ENCODE measurements at regions not wholly inside any gene's neighbourhood (a gene's known extent, or its start where the extent isn't known, plus 50 kb on each side); places are given as distances from the start of the nearest gene placed in this dataset.
"Not testable (repeated sequence)": the region's sequence is repeated elsewhere in the genome, so short reads cannot be mapped to it uniquely, and the experiment has no call there.

GRCh38 chr3:155995525-155996370, 124.6 kb upstream of the KCNAB1 start:
- no peak for ATAC-seq
- Histone ChIP-seq H3K27me3 (no peaks in the 10 kb centered on the region), H3K4me1 (peaks cover 0 to 11% (median 0%) of the 10 kb centered on the region in 3 donors), H3K4me3 (no peak overlapping the region), H3K27ac (no peak overlapping the region), H3K9me3 (peaks cover 0 to 11% (median 0%) of the 10 kb centered on the region in 3 donors), H3K36me3 (no peaks in the 10 kb centered on the region)
- TF ChIP-seq POLR2A (IDR thresholded peaks at IDR 0.05) (no peak), POLR2AphosphoS5 (IDR thresholded peaks at IDR 0.05) (no peak), EP300 (IDR thresholded peaks at IDR 0.05) (no peak), CTCF (IDR thresholded peaks at IDR 0.05) (peak in 2 of 4 experiments; percentile 16 to 47)
- 52 to 61% methylated on average over 8 of the region's 8 CpGs for WGBS, 2 donors (ENCODE audit: low coverage in 1 of 2)

- no peak overlapping the region for H3K4me3 ChIP-seq
- no peak for TF ChIP-seq CTCF (IDR thresholded peaks at IDR 0.05)
- no peak for TF ChIP-seq POLR2AphosphoS5 (IDR thresholded peaks at IDR 0.05)
- TF ChIP-seq POLR2A (IDR thresholded peaks at IDR 0.05), result no peak
- no peaks in the 10 kb centered on the region for H3K27me3 ChIP-seq
- ATAC-seq, result no peak
- H3K4me1 ChIP-seq, result peaks cover 0 to 5% (median 0%) of the 10 kb centered on the region in 3 donors
- H3K27ac ChIP-seq, result no peak overlapping the region
- H3K36me3 ChIP-seq, result no peaks in the 10 kb centered on the region
- WGBS, 2 donors (ENCODE audit: low coverage in 1 of 2), result 50% methylated on average over 2 of the region's 3 CpGs; no CpG with 5 or more reads in 1 of the 2 donors
- H3K9me3 ChIP-seq, result peaks cover 0 to 11% (median 0%) of the 10 kb centered on the region in 3 donors
Observed at GRCh38 chr3:155996882-155997281, 123.5 kb upstream of the KCNAB1 start.

DNA sequence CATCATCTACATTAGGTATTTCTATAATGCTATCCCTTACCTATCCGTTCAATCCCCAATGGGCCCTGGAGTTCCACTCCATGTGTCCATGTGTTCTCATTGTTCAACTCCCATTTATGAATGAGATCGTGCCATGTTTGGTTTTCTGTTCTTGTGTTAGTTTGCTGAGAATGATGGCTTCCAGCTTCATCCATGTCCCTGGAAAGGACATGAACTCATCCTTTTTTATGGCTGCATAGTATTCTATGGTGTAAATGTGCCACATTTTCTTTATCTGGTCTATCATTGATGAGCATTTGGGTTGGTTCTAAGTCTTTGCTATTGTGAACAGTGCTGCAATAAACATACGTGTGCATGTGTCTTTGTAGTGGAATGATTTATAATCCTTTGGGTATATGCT, 122.2 kb upstream of the KCNAB1 start:
- H3K9me3 ChIP-seq, result peaks cover 0 to 11% (median 0%) of the 10 kb centered on the region in 3 donors
- H3K27ac ChIP-seq, H3K4me1 ChIP-seq, H3K4me3 ChIP-seq, ATAC-seq, H3K36me3 ChIP-seq, H3K27me3 ChIP-seq: not testable (repeated sequence)
- 96 to 100% methylated on average over 3 of the region's 3 CpGs for WGBS, 2 donors (ENCODE audit: low coverage in 1 of 2)

GRCh38 chr3:156005736-156006135, 114.6 kb upstream of the KCNAB1 start:
- no peak for TF ChIP-seq EP300 (IDR thresholded peaks at IDR 0.05)
- no peak for TF ChIP-seq POLR2AphosphoS5 (IDR thresholded peaks at IDR 0.05)
- no peak for TF ChIP-seq POLR2A (IDR thresholded peaks at IDR 0.05)
- Histone ChIP-seq H3K27me3 (no peaks in the 10 kb centered on the region), H3K27ac (no peak overlapping the region), H3K36me3 (no peaks in the 10 kb centered on the region), H3K9me3 (no peaks in the 10 kb centered on the region), H3K4me1 (no peaks in the 10 kb centered on the region), H3K4me3 (no peak overlapping the region)
- no peak for ATAC-seq
- 52 to 58% methylated on average over 2 to 3 of the region's 3 CpGs for WGBS, 2 donors (ENCODE audit: low coverage in 1 of 2)

DNA sequence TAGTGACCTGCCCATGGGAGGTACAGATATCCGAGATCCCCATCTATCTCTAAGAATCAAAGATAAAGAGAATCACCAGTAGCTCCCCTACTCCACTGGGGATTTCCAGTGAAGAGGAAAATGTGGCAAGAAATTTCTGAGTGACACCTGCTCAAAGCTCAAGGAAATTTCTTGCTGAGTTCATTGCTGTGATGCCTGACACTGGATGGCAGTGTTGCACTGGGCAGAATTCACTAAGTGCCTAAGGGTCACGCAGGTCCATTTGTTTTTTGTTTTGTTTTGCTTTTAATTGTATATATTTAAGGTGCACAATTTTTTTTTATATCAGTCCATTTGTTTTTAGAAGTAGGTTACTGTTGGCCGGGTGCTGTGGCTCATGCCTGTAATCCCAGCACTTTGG, 109.5 kb upstream of the KCNAB1 start:
- Histone ChIP-seq H3K4me1 (no peaks in the 10 kb centered on the region), H3K27me3 (no peaks in the 10 kb centered on the region), H3K36me3 (no peaks in the 10 kb centered on the region), H3K9me3 (no peaks in the 10 kb centered on the region), H3K4me3 (no peak overlapping the region), H3K27ac (no peak overlapping the region)
- no peak for TF ChIP-seq EP300 (IDR thresholded peaks at IDR 0.05)
- 33 to 53% methylated on average over 2 to 3 of the region's 3 CpGs for WGBS, 2 donors (ENCODE audit: low coverage in 1 of 2)
- no peak for ATAC-seq

DNA sequence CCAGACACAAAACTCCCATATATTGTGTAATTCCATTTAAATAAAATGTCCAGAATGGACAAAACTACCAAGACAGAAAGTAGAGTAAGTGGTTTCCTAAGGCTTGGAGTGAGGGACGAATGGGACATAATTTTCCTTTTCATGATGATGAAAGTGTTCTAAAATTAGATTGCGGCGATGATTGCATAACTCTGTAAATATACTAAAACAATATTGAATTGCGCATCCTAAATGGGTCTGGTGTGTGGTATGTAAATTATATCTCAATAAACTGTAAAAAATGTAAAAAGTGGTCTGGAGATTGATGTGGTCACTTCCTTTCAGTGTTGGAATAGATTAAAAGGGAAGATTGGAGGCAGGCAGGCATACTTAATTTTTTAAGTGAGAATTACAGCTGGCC, 105.9 kb upstream of the KCNAB1 start:
- Histone ChIP-seq H3K4me1 (no peaks in the 10 kb centered on the region), H3K9me3 (no peaks in the 10 kb centered on the region), H3K27ac (no peak overlapping the region), H3K27me3 (no peaks in the 10 kb centered on the region), H3K4me3 (no peak overlapping the region), H3K36me3 (no peaks in the 10 kb centered on the region)
- TF ChIP-seq POLR2A (IDR thresholded peaks at IDR 0.05) (no peak), EP300 (IDR thresholded peaks at IDR 0.05) (no peak), POLR2AphosphoS5 (IDR thresholded peaks at IDR 0.05) (no peak), CTCF (IDR thresholded peaks at IDR 0.05) (no peak)
- 57 to 76% methylated on average over 4 of the region's 4 CpGs for WGBS, 2 donors (ENCODE audit: low coverage in 1 of 2)
- ATAC-seq, result no peak

All from gastroesophageal sphincter (tissue), 4 donors.